ENCODE measurements at regions not wholly inside any gene's neighbourhood (a gene's known extent, or its start where the extent isn't known, plus 50 kb on each side); places are given as distances from the start of the nearest gene placed in this dataset.

- H3K9ac ChIP-seq (ENCODE audit: low read depth in 2 of 2, low read length in 2 of 2) = no peak overlapping the region
- intact Hi-C loops (cut with DNase I) = loop anchor here (2.0 to 5.0 kb wide), 2 partner anchors 280 to 394 kb away; no protein-coding TSS in a partner anchor
- H3K36me3 ChIP-seq = no peaks in the 10 kb centered on the region
- TF ChIP-seq, protein P1, sequence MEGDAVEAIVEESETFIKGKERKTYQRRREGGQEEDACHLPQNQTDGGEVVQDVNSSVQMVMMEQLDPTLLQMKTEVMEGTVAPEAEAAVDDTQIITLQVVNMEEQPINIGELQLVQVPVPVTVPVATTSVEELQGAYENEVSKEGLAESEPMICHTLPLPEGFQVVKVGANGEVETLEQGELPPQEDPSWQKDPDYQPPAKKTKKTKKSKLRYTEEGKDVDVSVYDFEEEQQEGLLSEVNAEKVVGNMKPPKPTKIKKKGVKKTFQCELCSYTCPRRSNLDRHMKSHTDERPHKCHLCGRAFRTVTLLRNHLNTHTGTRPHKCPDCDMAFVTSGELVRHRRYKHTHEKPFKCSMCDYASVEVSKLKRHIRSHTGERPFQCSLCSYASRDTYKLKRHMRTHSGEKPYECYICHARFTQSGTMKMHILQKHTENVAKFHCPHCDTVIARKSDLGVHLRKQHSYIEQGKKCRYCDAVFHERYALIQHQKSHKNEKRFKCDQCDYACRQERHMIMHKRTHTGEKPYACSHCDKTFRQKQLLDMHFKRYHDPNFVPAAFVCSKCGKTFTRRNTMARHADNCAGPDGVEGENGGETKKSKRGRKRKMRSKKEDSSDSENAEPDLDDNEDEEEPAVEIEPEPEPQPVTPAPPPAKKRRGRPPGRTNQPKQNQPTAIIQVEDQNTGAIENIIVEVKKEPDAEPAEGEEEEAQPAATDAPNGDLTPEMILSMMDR (IDR thresholded peaks at IDR 0.05) = peak; percentile 77
- H3K27me3 ChIP-seq = no peaks in the 10 kb centered on the region
- no peaks in the 10 kb centered on the region for H3K4me1 ChIP-seq
- peak; percentile 82 for DNase-seq
- no peak overlapping the region for H3K4me3 ChIP-seq
- no peak overlapping the region for H3K27ac ChIP-seq
- no peaks in the 10 kb centered on the region for H3K9me3 ChIP-seq
These were observed 81.8 kb upstream of the GAREM1 start for GRCh38 chr18:32552421-32553030.

DNA sequence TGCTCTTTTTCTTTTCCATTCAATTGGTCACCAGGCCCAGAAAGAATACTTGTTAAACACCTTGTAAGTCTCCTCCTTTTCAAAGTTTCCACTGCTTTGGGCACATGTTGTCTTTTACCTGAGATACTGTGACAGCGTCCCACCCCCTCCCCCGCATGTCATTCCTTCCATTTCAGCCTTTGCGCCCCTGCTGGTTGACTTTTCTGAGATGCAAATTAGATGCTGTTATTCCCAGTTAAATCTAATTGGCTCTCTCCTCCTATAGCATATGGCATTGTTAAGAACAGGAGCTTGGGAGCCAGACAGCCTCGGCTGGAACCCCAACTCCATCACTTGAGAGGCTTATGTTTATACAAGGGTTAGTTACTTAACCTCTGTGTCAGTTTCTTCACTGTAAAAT, 80.3 kb upstream of the GAREM1 start:
- TF ChIP-seq, protein P1 (IDR thresholded peaks at IDR 0.05) = no peak
- Histone ChIP-seq H3K27ac (no peak overlapping the region), H3K4me1 (no peaks in the 10 kb centered on the region), H3K9ac (ENCODE audit: low read depth in 2 of 2, low read length in 2 of 2) (no peak overlapping the region), H3K27me3 (no peaks in the 10 kb centered on the region), H3K9me3 (no peaks in the 10 kb centered on the region), H3K4me3 (no peak overlapping the region), H3K36me3 (no peaks in the 10 kb centered on the region)
- DNase-seq = no peak
- intact Hi-C loops (cut with DNase I) = loop anchor here (5.0 kb wide), 1 partner anchor 279 kb away; no protein-coding TSS in a partner anchor

DNA sequence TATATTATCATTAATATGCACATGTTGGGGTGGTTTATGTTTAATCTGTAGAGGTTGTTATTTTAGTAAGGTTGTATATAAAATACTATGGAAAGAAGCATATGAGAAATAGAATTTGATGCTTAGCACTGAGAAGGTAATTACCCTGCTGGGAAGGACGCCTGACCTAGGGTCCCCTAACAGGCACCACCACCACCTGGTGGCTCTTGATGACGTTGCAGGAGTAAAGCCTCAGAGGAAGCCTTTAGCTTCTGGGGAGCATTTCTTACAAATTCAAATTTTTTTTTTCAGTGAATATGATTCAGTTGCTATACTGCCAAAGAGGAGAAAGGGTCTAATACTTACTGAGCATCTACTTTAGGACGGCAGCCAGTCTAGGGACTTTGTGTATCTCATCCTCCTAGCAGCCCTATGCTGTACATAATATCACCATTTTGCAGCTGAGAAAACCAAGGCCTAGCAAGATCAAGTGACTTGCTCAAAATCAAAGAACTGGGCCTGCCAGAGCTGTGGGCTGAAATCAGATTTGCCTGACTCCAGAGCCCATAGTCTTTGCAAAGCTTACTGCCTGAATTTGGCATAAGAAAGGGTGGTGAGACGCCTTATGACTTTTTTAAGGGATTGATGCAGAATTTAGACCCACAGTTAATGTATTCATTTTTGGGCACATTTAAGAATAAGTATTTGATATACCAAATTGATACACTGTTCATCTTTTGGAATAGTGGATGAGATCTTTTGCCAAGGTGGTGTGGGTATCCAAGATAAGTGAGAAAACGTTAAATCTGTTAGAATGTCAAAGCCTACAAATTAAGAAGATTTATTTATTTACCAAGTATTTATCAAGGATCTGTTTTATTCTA, 78.8 kb upstream of the GAREM1 start:
- no peaks in the 10 kb centered on the region for H3K27me3 ChIP-seq
- no peak overlapping the region for H3K4me3 ChIP-seq
- H3K4me1 ChIP-seq = no peaks in the 10 kb centered on the region
- peak; percentile 66 for DNase-seq
- no peaks in the 10 kb centered on the region for H3K36me3 ChIP-seq
- no peak overlapping the region for H3K9ac ChIP-seq (ENCODE audit: low read depth in 2 of 2, low read length in 2 of 2)
- no peaks in the 10 kb centered on the region for H3K9me3 ChIP-seq
- intact Hi-C loops (cut with DNase I) = loop anchor here (5.0 kb wide), 1 partner anchor 277 kb away; no protein-coding TSS in a partner anchor
- H3K27ac ChIP-seq = no peak overlapping the region
- TF ChIP-seq, protein P1 (IDR thresholded peaks at IDR 0.05) = peak; percentile 68

DNA sequence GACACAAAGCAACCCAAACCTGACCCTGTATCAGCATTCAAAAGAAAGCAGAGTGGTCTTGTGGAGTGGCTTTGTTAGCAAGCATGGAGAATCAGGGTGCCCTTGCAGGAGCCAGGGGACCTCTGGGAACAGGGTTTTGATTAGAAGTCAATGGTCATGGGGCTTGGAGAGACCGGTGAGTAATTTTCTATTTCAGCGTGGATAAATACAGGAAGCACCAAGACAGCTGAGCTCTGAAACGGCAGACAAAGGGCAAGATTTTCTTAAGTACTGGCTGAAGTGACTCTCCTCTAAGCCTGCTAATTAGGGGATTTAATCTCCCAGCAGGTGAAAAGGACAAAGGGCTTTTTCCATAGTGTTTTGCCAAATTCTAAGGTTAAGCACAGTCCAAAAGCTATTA, 78.0 kb upstream of the GAREM1 start:
- Histone ChIP-seq H3K9me3 (no peaks in the 10 kb centered on the region), H3K27me3 (no peaks in the 10 kb centered on the region), H3K4me3 (no peak overlapping the region), H3K27ac (no peak overlapping the region), H3K9ac (ENCODE audit: low read depth in 2 of 2, low read length in 2 of 2) (no peak overlapping the region), H3K4me1 (no peaks in the 10 kb centered on the region), H3K36me3 (no peaks in the 10 kb centered on the region)
- intact Hi-C loops (cut with DNase I) = no loop called here
- TF ChIP-seq, protein P1 (IDR thresholded peaks at IDR 0.05) = no peak
- no peak for DNase-seq

- TF ChIP-seq, protein P1 (IDR thresholded peaks at IDR 0.05) = no peak
- H3K27ac ChIP-seq = no peak overlapping the region
- no peaks in the 10 kb centered on the region for H3K9me3 ChIP-seq
- H3K36me3 ChIP-seq = no peaks in the 10 kb centered on the region
- no peak for DNase-seq
- H3K4me1 ChIP-seq = no peaks in the 10 kb centered on the region
- intact Hi-C loops (cut with DNase I) = no loop called here
- no peak overlapping the region for H3K9ac ChIP-seq (ENCODE audit: low read depth in 2 of 2, low read length in 2 of 2)
- H3K4me3 ChIP-seq = no peak overlapping the region
- H3K27me3 ChIP-seq = no peaks in the 10 kb centered on the region
These were observed 74.9 kb upstream of the GAREM1 start for GRCh38 chr18:32545631-32546030.
